Epithelial cell of prostate (primary cell): ENCODE measurements at regions not wholly inside any gene's neighbourhood (a gene's known extent, or its start where the extent isn't known, plus 50 kb on each side); places are given as distances from the start of the nearest gene placed in this dataset.

ENCODE experiments used
- DNase-seq: peaks from one replicate; pipeline ENCODE4 v3.0.0-alpha.2; 2011; ENCODE audit warnings: low read depth, low spot score
- H3K27ac ChIP-seq: fragments of 450-650 bp; 2 replicates; pipeline ENCODE4 v1.5.1; 2017; ENCODE audit warnings: mild to moderate bottlenecking

DNA sequence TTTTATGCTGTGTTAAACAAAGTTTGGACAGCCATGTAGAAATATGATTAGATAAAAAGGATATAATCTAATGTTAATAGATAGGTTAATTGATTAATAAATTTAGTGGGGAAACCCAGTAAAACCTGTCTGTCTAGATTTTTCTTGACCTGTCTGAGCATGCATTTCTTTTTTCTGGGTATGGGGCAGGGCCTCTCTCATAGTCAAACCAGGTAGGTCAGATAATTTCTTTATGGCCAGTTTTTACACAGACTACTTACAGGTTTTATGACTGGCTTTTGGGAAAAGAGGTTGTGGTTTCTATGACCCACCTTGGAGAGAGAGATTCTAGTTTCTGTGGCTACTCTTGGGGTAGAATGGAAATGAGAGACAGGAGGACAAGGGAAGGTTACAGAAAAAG lies 135.6 kb upstream of the EPHA5 start:
- no peak for DNase-seq

GRCh38 chr4:65799513-65799912 lies 129.2 kb upstream of the EPHA5 start:
- H3K27ac ChIP-seq: no peak overlapping the region
- DNase-seq: no peak

More for the DNA sequence above, 135.6 kb upstream of the EPHA5 start:
- no peak overlapping the region for H3K27ac ChIP-seq

DNA sequence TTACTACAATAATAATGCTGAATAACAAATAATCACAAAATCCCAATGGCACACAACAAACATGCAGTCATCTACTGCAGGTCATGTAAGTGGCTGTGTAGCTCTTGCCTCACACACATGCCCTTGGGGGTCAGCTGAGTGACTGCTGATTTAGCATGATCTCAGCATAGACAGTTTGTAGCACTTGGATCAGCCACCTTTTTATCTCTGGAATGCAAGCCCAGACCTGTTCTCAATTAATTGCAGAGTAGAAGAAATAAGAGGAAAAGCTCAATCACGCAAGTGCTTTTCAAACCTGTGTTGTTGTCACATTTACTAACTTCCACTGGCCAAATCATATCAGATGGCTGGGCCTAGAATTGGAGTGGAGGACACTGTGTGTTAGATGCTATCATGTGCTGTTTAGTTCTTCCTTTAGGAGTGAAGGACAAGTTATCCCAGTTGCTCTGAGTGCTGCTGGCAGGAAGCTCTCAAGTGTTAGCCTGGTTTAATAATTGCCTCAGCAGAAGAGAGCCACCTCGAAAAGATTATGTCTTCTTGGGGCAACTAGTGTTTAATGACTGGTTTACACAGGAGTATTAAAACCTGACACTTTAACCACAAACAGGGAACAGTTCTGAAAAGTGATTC lies 128.3 kb upstream of the EPHA5 start:
- H3K27ac ChIP-seq: peak overlapping the region; percentile 16
- peak; percentile 31 for DNase-seq

DNA sequence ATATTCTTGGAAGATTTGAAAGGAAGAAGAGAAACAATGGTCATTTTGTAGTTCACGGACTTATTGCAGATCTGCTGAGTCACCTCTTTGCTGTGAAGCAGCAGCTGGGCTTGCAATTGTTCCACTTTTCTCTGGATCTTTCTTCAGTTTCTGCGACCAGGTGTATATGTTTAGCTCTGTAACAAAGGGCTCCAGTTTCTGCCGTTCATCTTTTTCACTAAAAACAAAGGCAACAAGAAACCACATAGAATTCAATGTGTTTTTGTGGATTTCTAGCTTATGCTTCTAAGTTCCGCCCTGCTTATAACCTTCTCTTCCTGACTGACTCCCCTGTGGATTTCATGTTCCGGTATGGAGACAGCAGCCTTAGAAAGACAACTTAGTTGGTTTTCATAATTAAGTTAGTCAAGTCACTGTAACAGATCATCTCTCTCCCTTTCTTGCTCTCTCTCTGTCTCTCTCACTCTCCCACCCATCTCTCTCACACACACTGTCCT lies 121.6 kb upstream of the EPHA5 start:
- no peak overlapping the region for H3K27ac ChIP-seq
- no peak for DNase-seq

DNA sequence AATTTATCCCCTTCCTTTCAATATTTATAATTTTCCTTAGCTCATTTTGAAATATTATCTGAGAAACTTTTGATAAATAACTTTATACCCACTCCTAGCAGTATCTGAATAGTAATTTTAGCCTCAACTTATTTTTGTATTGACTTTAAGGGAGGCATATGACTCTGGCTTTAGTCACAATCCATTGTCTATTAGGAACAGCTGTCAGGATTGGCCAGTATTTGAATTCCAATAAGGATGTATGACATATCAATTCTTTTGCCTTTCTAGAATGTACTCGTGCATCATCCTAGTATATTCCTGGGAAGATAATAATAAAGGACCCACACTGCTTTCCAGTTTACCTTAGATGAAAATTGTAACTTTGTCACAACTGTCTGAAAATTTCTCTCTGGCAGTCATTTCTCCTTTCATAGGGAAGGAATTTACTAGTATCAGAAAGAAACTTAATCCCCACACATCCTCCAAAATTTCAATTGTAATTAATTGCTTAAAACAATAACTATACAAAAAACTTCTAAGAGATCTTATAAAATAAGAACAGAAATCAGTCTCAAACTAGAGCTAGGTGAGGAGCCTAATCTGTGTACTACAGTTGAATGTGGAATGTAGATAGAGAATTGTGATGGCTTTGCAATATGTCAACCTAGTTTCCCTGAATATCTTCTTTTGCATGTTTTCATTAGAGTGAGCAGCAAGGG lies 121.0 kb upstream of the EPHA5 start:
- DNase-seq: no peak
- no peak overlapping the region for H3K27ac ChIP-seq

GRCh38 chr4:65789805-65790204 lies 119.5 kb upstream of the EPHA5 start:
- H3K27ac ChIP-seq: no peak overlapping the region
- no peak for DNase-seq

DNA sequence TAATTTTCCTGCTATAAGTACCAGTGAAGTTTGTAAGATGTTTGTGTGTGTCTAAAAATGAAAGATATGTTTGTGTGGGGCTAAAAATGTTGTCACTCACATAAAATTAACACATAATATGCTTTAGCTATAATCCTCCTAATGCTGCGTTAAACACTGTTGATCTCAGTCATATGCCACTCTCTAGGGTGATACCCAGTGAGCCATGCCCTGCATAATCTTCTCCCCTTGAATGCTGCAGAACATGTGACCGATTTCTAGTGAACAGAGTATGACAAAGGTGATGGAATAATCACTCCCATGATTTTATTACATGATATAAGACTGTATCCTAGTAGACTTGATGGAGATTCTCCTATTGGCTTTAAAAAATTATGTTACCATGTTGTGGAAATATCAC lies 119.1 kb upstream of the EPHA5 start:
- H3K27ac ChIP-seq: no peak overlapping the region
- DNase-seq: no peak

GRCh38 chr4:65777270-65777669 lies 107.0 kb upstream of the EPHA5 start:
- no peak for DNase-seq
- no peak overlapping the region for H3K27ac ChIP-seq

- no peak overlapping the region for H3K27ac ChIP-seq
- no peak for DNase-seq
Observed at GRCh38 chr4:65773636-65774035, 103.3 kb upstream of the EPHA5 start.

GRCh38 chr4:65747386-65747785 lies 77.1 kb upstream of the EPHA5 start:
- H3K27ac ChIP-seq: no peak overlapping the region
- DNase-seq: no peak

DNA sequence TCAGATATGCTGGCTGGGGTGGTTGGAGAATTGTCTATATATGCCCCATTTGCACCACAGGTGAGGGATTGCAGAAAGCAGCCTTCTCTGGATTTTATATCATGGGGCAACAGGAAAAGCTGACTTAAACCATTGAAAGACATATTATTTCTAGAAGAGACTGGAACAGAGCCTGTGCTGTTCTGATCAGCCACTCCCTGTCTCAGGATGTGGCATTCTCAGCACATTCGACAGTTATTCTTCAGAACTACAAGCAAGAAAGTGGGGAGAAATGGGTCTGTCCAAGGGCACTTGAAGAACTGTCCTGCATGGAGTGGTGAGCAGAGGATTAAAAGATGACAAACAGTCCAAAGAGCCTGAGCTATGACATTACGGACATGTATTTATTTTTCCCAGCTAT lies 67.8 kb upstream of the EPHA5 start:
- no peak overlapping the region for H3K27ac ChIP-seq
- DNase-seq: no peak

DNA sequence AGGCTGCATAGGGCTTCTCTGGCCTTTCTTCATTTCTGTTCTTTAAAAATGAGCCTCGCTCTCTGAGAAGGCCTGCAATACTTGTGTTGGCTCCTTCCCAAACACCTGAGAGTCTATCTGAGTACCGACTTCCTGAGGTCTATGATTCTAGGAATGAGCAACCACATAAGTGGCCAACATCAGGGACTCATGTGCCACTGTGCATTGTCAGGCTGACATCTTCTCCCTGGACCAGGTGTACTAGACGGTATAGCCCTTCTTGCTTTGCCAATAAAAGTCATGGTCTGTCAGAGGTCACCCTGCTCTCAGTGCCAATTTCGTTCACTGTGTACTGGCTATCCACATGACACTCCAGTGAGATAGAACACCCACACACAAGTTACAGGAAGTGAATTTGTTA lies 67.4 kb upstream of the EPHA5 start:
- DNase-seq: no peak
- no peak overlapping the region for H3K27ac ChIP-seq

DNA sequence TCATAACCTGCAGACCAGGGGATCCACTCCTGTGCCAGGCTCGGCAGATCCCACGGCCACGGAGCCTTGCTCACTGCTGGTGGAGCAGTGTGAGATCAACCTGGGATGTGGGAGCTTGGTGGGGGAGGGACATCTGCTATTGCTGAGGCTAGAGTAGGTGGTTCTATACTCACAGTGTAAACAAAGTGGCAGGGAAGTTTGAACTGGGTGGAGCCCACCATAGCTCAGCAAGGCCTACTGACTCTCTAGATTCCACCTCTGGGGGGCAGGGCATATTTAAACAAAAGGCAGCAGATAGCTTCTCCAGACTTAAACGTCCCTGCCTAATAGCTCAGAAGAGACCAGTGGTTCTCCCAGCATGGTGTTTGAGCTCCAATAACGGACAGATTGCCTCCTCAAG lies 54.7 kb upstream of the EPHA5 start:
- no peak overlapping the region for H3K27ac ChIP-seq
- no peak for DNase-seq
